Colonic mucosa (tissue), 4 donors: ENCODE measurements at regions not wholly inside any gene's neighbourhood (a gene's known extent, or its start where the extent isn't known, plus 50 kb on each side); places are given as distances from the start of the nearest gene placed in this dataset.

Experiments
- DNase-seq: peaks from one replicate; pipeline ENCODE4 v3.0.0-alpha.2; 2020
- H3K27ac ChIP-seq: fragments of 200-600 bp; one replicate; pipeline ENCODE4 v1.8.0; 2021
- H3K27me3 ChIP-seq: fragments of 200-600 bp; one replicate; pipeline ENCODE4 v1.8.0; 2021
- H3K36me3 ChIP-seq: fragments of 200-600 bp; one replicate; pipeline ENCODE4 v1.8.0; 2021
- H3K4me1 ChIP-seq: fragments of 200-600 bp; one replicate; pipeline ENCODE4 v1.8.0; 2021; ENCODE audit warnings: mild to moderate bottlenecking
- H3K4me3 ChIP-seq: fragments of 200-600 bp; one replicate; pipeline ENCODE4 v1.8.0; 2021
- H3K9ac ChIP-seq, 2 donors: one replicate each; pipeline ENCODE4 v1.7.0; 2013; ENCODE audit warnings: control low read depth in 2 of 2, low read depth in 2 of 2, low read length in 2 of 2
- H3K9me3 ChIP-seq: fragments of 200-600 bp; one replicate; pipeline ENCODE4 v1.8.0; 2021
- CTCF ChIP-seq: fragments of 200-600 bp; IDR thresholded peaks from one replicate; pipeline ENCODE4 v1.8.0; 2022; ENCODE audit warnings: antibody characterized with exemption, mild to moderate bottlenecking
- intact Hi-C: fragments of 100-400 bp; cut with DNase I; formaldehyde crosslinking; loops from one replicate; pipeline ENCODE4 v1.14.1; 2022
- donor health status: healthy.
- donor health status: DM: no; HTN: no; CAD: no.
- donor health status: DM: no; HTN: no; CAD: no.

- Histone ChIP-seq H3K9me3 (no peaks in the 10 kb centered on the region), H3K4me3 (no peak overlapping the region), H3K9ac (no peak overlapping the region), H3K36me3 (no peaks in the 10 kb centered on the region), H3K4me1 (no peaks in the 10 kb centered on the region), H3K27ac (no peak overlapping the region), H3K27me3 (no peaks in the 10 kb centered on the region)
- TF ChIP-seq CTCF, result no peak
- DNase-seq, result no peak
- intact Hi-C loops, result no loop called here
Measured at GRCh38 chr10:128465697-128466096, 339.5 kb upstream of the MKI67 start.

GRCh38 chr10:128466831-128467371, 340.7 kb upstream of the MKI67 start:
- Histone ChIP-seq H3K4me3 (no peak overlapping the region), H3K9ac (no peak overlapping the region), H3K27ac (no peak overlapping the region), H3K36me3 (no peaks in the 10 kb centered on the region), H3K4me1 (no peaks in the 10 kb centered on the region), H3K9me3 (no peaks in the 10 kb centered on the region), H3K27me3 (no peaks in the 10 kb centered on the region)
- intact Hi-C loops, result no loop called here
- no peak for TF ChIP-seq CTCF
- DNase-seq, result no peak

GRCh38 chr10:128468462-128468861, 342.2 kb upstream of the MKI67 start:
- Histone ChIP-seq H3K27me3 (no peaks in the 10 kb centered on the region), H3K27ac (no peak overlapping the region), H3K36me3 (no peaks in the 10 kb centered on the region), H3K9me3 (no peaks in the 10 kb centered on the region), H3K4me1 (no peaks in the 10 kb centered on the region), H3K9ac (no peak overlapping the region), H3K4me3 (no peak overlapping the region)
- intact Hi-C loops, result no loop called here
- TF ChIP-seq CTCF, result no peak
- no peak for DNase-seq

- Histone ChIP-seq H3K4me3 (no peak overlapping the region), H3K27me3 (no peaks in the 10 kb centered on the region), H3K9ac (no peak overlapping the region), H3K36me3 (no peaks in the 10 kb centered on the region), H3K4me1 (no peaks in the 10 kb centered on the region), H3K27ac (no peak overlapping the region), H3K9me3 (no peaks in the 10 kb centered on the region)
- no peak for DNase-seq
- intact Hi-C loops, result no loop called here
- no peak for TF ChIP-seq CTCF
Measured at GRCh38 chr10:128469515-128469914, 343.3 kb upstream of the MKI67 start.

- DNase-seq, result no peak
- Histone ChIP-seq H3K27me3 (no peaks in the 10 kb centered on the region), H3K36me3 (no peaks in the 10 kb centered on the region), H3K9me3 (no peaks in the 10 kb centered on the region), H3K4me1 (no peaks in the 10 kb centered on the region), H3K4me3 (no peak overlapping the region), H3K27ac (no peak overlapping the region), H3K9ac (no peak overlapping the region)
- TF ChIP-seq CTCF, result no peak
- intact Hi-C loops, result no loop called here
Measured at GRCh38 chr10:128470321-128470965, 344.2 kb upstream of the MKI67 start.
